Osteoblast (primary cell): ENCODE measurements at regions not wholly inside any gene's neighbourhood (a gene's known extent, or its start where the extent isn't known, plus 50 kb on each side); places are given as distances from the start of the nearest gene placed in this dataset.
A peak's percentile ranks its signal among the peaks of the same experiment; 100 is the strongest.

Experiments
- DNase-seq: peaks from one replicate; pipeline ENCODE4 v3.0.0; 2011; ENCODE audit warnings: low spot score, mixed read lengths; ENCODE audit not compliant: insufficient read length; ENCODE audit errors: missing footprints
- H2AFZ ChIP-seq: 2 replicates; pipeline ENCODE4 v1.6.0; 2011; ENCODE audit warnings: mild to moderate bottlenecking, low read length
- H3K27ac ChIP-seq: 2 replicates; pipeline ENCODE4 v1.5.1; 2011; ENCODE audit warnings: mild to moderate bottlenecking, low read depth, low read length, moderate library complexity
- H3K27me3 ChIP-seq: 2 replicates; pipeline ENCODE4 v1.6.0; 2012; ENCODE audit warnings: mild to moderate bottlenecking, control low read depth, inconsistent platforms, low read length, moderate library complexity; ENCODE audit not compliant: insufficient read depth
- H3K36me3 ChIP-seq: 2 replicates; pipeline ENCODE4 v1.5.1; 2011; ENCODE audit warnings: mild to moderate bottlenecking, low read length, control low read depth, moderate library complexity; ENCODE audit not compliant: insufficient read depth
- H3K4me1 ChIP-seq: 2 replicates; pipeline ENCODE4 v1.5.1; 2011; ENCODE audit warnings: mild to moderate bottlenecking, low read length, control low read depth, moderate library complexity; ENCODE audit not compliant: insufficient read depth
- H3K4me2 ChIP-seq: 2 replicates; pipeline ENCODE4 v1.6.0; 2011; ENCODE audit warnings: mild to moderate bottlenecking, low read length; ENCODE audit not compliant: insufficient read depth
- H3K4me3 ChIP-seq: fragments of 200-600 bp; sonication (generic); 3 replicates; pipeline ENCODE4 v1.5.1; 2012; ENCODE audit warnings: mild to moderate bottlenecking, low read length, inconsistent platforms; ENCODE audit not compliant: insufficient read depth
- H3K79me2 ChIP-seq: 2 replicates; pipeline ENCODE4 v1.6.0; 2012; ENCODE audit warnings: mild to moderate bottlenecking, low read length, control low read depth, inconsistent platforms; ENCODE audit not compliant: insufficient read depth
- H3K9me3 ChIP-seq: 2 replicates; pipeline ENCODE4 v1.5.1; 2011; ENCODE audit warnings: low read depth, low read length, control low read depth
- H4K20me1 ChIP-seq: 2 replicates; pipeline ENCODE4 v1.6.0; 2012; ENCODE audit warnings: mild to moderate bottlenecking, low read length, control low read depth; ENCODE audit not compliant: insufficient read depth
- TF ChIP-seq, protein P1 (sequence below): IDR thresholded peaks from 2 replicates; pipeline ENCODE4 v1.5.1; 2011; ENCODE audit warnings: mild to moderate bottlenecking, low read depth, low read length, moderate library complexity; ENCODE audit errors: extremely low read depth

DNA sequence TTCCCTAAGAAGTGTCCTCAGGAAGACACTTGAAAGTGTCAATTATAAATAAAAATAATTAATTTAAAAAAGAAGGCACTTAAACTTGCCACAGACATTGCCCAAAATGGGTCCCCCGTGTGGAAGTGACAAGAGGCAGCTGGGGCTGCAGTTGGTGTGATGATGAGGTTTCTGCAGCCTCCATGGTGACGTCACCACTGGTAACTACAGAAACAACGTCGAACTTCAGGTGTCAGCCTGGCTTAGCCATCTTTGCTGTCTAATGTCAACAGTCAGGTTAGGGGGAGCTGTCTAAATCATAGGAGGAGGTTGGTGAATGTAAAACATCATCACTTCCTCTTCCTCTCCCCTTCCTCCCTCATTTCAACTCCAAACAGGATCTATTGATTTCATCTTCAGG is 328.6 kb downstream of the MN1 start:
- TF ChIP-seq, protein P1, sequence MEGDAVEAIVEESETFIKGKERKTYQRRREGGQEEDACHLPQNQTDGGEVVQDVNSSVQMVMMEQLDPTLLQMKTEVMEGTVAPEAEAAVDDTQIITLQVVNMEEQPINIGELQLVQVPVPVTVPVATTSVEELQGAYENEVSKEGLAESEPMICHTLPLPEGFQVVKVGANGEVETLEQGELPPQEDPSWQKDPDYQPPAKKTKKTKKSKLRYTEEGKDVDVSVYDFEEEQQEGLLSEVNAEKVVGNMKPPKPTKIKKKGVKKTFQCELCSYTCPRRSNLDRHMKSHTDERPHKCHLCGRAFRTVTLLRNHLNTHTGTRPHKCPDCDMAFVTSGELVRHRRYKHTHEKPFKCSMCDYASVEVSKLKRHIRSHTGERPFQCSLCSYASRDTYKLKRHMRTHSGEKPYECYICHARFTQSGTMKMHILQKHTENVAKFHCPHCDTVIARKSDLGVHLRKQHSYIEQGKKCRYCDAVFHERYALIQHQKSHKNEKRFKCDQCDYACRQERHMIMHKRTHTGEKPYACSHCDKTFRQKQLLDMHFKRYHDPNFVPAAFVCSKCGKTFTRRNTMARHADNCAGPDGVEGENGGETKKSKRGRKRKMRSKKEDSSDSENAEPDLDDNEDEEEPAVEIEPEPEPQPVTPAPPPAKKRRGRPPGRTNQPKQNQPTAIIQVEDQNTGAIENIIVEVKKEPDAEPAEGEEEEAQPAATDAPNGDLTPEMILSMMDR: no peak
- Histone ChIP-seq H3K4me2 (no peak overlapping the region), H3K79me2 (no peaks in the 10 kb centered on the region), H2AFZ (no peak overlapping the region), H4K20me1 (no peaks in the 10 kb centered on the region), H3K36me3 (no peaks in the 10 kb centered on the region), H3K4me3 (no peak overlapping the region), H3K27ac (no peak overlapping the region), H3K9me3 (no peaks in the 10 kb centered on the region), H3K27me3 (no peaks in the 10 kb centered on the region), H3K4me1 (peaks cover 24% of the 10 kb centered on the region)
- no peak for DNase-seq

DNA sequence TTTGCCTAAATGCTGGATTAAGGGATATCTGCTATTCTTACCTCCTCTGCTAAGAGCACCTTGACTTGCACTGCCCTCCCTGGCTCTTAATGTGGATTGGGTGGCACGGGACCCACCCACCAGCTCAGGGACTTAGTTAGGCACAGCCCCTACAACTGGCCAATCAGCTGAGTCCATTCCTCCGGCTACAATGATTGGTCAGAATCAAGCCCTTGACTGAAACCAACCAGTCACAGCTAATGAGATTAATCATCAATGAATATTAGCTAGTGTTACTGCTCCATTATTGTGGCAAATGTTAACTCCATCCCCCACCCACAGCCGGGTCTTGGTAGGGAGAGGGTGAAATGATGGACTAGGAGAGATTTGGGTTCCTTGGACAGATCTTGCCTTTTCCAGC is 328.0 kb downstream of the MN1 start:
- H3K79me2 ChIP-seq: no peaks in the 10 kb centered on the region
- TF ChIP-seq, protein P1: no peak
- no peaks in the 10 kb centered on the region for H3K27me3 ChIP-seq
- H3K36me3 ChIP-seq: no peaks in the 10 kb centered on the region
- no peak overlapping the region for H3K4me3 ChIP-seq
- no peaks in the 10 kb centered on the region for H4K20me1 ChIP-seq
- no peak overlapping the region for H3K27ac ChIP-seq
- H3K9me3 ChIP-seq: no peaks in the 10 kb centered on the region
- H2AFZ ChIP-seq: no peak overlapping the region
- no peak for DNase-seq
- peaks cover 24% of the 10 kb centered on the region for H3K4me1 ChIP-seq
- no peak overlapping the region for H3K4me2 ChIP-seq

DNA sequence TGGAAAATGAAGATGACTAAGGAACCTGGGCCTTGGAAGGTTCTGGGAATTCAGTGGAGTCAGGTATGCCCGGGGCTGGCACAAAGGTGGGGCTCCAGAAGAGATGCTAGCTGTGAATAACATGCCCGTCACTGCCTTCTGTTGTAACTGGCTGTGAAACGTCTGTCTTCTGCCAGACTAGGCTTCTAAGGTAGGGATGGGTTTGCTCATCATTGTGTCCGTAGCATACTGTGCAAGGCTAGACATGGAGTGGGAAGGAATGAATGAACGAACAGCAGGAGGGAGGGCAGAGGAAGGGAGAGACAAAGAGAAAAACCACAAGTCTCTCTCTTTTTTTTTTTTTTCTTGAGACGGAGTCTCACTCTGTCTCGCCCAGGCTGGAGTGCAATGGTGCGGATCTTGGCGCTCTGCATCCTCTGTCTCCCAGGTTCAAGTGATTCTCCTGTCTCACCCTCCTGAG is 327.4 kb downstream of the MN1 start:
- no peak overlapping the region for H3K27ac ChIP-seq
- no peak for DNase-seq

DNA sequence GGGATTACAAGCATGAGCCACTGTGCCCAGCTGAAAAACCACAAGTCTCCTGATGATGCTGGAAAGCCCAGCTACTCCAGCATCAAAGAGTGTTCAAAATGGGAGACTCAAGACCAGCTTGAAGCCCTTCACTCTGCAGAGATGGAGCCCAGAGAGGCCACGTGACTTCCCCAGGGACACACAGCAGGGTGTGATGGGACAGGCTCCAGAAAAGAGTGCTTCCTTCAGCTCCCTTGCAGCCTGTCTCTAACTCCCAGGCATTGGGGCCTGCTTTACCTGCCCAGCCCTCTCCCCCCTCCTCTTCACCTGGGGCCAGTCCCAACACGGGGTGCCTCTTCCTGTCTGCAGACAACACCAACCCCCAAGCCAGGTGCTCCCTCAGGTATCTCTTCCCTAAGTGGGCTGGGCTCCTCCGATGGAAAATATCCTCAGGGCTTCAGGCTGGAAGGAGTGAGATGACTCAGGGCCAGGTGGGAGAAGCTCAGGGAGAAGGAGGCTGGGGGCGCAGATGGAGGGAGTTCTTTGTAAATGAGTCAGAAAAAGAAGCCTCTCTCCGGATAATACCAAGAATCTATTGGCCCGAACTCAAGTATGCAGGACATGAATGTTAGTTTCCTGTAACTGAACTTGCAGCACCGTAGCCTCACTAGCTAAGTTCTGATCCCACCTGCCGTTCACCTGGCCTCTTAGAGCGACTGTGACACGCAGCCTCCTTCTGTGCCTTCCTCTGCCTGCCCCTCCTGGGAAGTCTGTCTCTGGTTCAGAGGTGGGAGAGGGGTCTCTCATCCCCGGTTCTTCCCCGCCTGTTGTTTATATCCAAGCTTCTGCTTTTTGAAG is 326.6 kb downstream of the MN1 start:
- TF ChIP-seq, protein P1: no peak
- no peak overlapping the region for H2AFZ ChIP-seq
- H3K4me1 ChIP-seq: peaks cover 24% of the 10 kb centered on the region
- DNase-seq: peak; percentile 82
- H3K36me3 ChIP-seq: no peaks in the 10 kb centered on the region
- H3K4me3 ChIP-seq: no peak overlapping the region
- H3K4me2 ChIP-seq: peak overlapping the region; percentile 44
- no peak overlapping the region for H3K27ac ChIP-seq
- H3K79me2 ChIP-seq: no peaks in the 10 kb centered on the region
- no peaks in the 10 kb centered on the region for H3K27me3 ChIP-seq
- H3K9me3 ChIP-seq: no peaks in the 10 kb centered on the region
- H4K20me1 ChIP-seq: no peaks in the 10 kb centered on the region

More for the DNA sequence above, 327.4 kb downstream of the MN1 start:
- Histone ChIP-seq H2AFZ (no peak overlapping the region), H3K4me3 (no peak overlapping the region), H3K9me3 (no peaks in the 10 kb centered on the region), H3K4me2 (no peak overlapping the region), H3K79me2 (no peaks in the 10 kb centered on the region), H3K36me3 (no peaks in the 10 kb centered on the region), H4K20me1 (no peaks in the 10 kb centered on the region), H3K4me1 (peaks cover 24% of the 10 kb centered on the region), H3K27me3 (no peaks in the 10 kb centered on the region)
- TF ChIP-seq, protein P1: no peak
